GM23338 (cell line): ENCODE measurements at regions not wholly inside any gene's neighbourhood (a gene's known extent, or its start where the extent isn't known, plus 50 kb on each side); places are given as distances from the start of the nearest gene placed in this dataset.

Source experiments
- ATAC-seq: fragments of 200-7000 bp; cut with Tn5 transposase; 3 replicates; pipeline ENCODE4 v1.9.1; 2020
- DNase-seq: peaks from one replicate; pipeline ENCODE4 v3.0.0-alpha.2; 2015; ENCODE audit warnings: low spot score
- H2AFZ ChIP-seq: fragments of 200-600 bp; sonication (generic); 2 replicates; pipeline ENCODE4 v1.8.0; 2016; ENCODE audit warnings: antibody characterized with exemption, mild to moderate bottlenecking, moderate library complexity
- H3F3A ChIP-seq: fragments of 200-600 bp; sonication (generic); replicated peaks from 2 replicates; pipeline ENCODE4 v1.8.0; 2017; ENCODE audit warnings: antibody characterized with exemption, mixed run types, low read depth
- H3K27ac ChIP-seq: fragments of 200-600 bp; sonication (generic); 2 replicates; pipeline ENCODE4 v1.6.1; 2016; ENCODE audit warnings: low read depth
- H3K27me3 ChIP-seq: fragments of 200-600 bp; sonication (generic); 2 replicates; pipeline ENCODE4 v1.8.0; 2016; ENCODE audit warnings: mild to moderate bottlenecking, mixed run types, moderate library complexity; ENCODE audit not compliant: insufficient read depth
- H3K36me3 ChIP-seq: fragments of 200-600 bp; sonication (generic); 2 replicates; pipeline ENCODE4 v1.8.0; 2016; ENCODE audit warnings: mild to moderate bottlenecking; ENCODE audit not compliant: insufficient read depth
- H3K4me1 ChIP-seq: fragments of 200-600 bp; sonication (generic); 2 replicates; pipeline ENCODE4 v1.8.0; 2016; ENCODE audit warnings: mild to moderate bottlenecking, moderate library complexity; ENCODE audit not compliant: insufficient read depth
- H3K4me2 ChIP-seq: fragments of 200-600 bp; sonication (generic); 2 replicates; pipeline ENCODE4 v1.7.1; 2017; ENCODE audit warnings: mixed run types
- H3K4me3 ChIP-seq: fragments of 200-600 bp; sonication (generic); 2 replicates; pipeline ENCODE4 v1.6.1; 2016; ENCODE audit warnings: mixed run types
- H3K79me2 ChIP-seq: fragments of 200-600 bp; sonication (generic); replicated peaks from 2 replicates; pipeline ENCODE4 v1.8.0; 2017; ENCODE audit warnings: mild to moderate bottlenecking; ENCODE audit not compliant: insufficient read depth
- H3K9me2 ChIP-seq: fragments of 200-600 bp; sonication (generic); 2 replicates; pipeline ENCODE4 v1.8.0; 2017; ENCODE audit not compliant: insufficient read depth
- H4K20me1 ChIP-seq: fragments of 200-600 bp; sonication (generic); replicated peaks from 2 replicates; pipeline ENCODE4 v1.8.0; 2017; ENCODE audit warnings: mild to moderate bottlenecking; ENCODE audit not compliant: insufficient read depth
- H3K27ac Mint-ChIP-seq: 2 replicates; pipeline ENCODE4 v1.8.0; 2020; ENCODE audit warnings: inconsistent platforms, mild to moderate bottlenecking, moderate library complexity, mixed read lengths
- H3K27me3 Mint-ChIP-seq: 3 replicates; pipeline ENCODE4 v1.8.0; 2022; ENCODE audit warnings: low read depth, mild to moderate bottlenecking, moderate library complexity, mixed read lengths, inconsistent platforms; ENCODE audit not compliant: insufficient read depth, poor library complexity
- H3K36me3 Mint-ChIP-seq: 3 replicates; pipeline ENCODE4 v1.8.0; 2021; ENCODE audit warnings: low read depth, mild to moderate bottlenecking, inconsistent platforms, moderate library complexity, mixed read lengths
- H3K4me1 Mint-ChIP-seq: 3 replicates; pipeline ENCODE4 v1.8.0; 2020; ENCODE audit warnings: mild to moderate bottlenecking, inconsistent platforms, mixed read lengths
- H3K4me3 Mint-ChIP-seq: 3 replicates; pipeline ENCODE4 v1.8.0; 2021; ENCODE audit warnings: moderate library complexity, mild to moderate bottlenecking, inconsistent platforms, mixed read lengths
- H3K9me3 Mint-ChIP-seq: 3 replicates; pipeline ENCODE4 v1.8.0; 2020; ENCODE audit warnings: moderate library complexity, mild to moderate bottlenecking, inconsistent platforms, mixed read lengths
- EZH2 ChIP-seq: fragments of 200-600 bp; sonication (generic); IDR thresholded peaks from one replicate; pipeline ENCODE4 v1.8.0; 2017; ENCODE audit warnings: antibody characterized with exemption, mild to moderate bottlenecking, low read depth; ENCODE audit not compliant: unreplicated experiment
- EZH2phosphoT487 ChIP-seq: fragments of 200-600 bp; sonication (generic); IDR thresholded peaks from one replicate; pipeline ENCODE4 v1.8.1; 2018; ENCODE audit warnings: antibody characterized with exemption; ENCODE audit not compliant: unreplicated experiment
- JUNB ChIP-seq: IDR thresholded peaks from one replicate; pipeline ENCODE4 v1.6.1; 2016; ENCODE audit warnings: antibody characterized with exemption; ENCODE audit not compliant: unreplicated experiment
- NANOG ChIP-seq: IDR thresholded peaks from 2 replicates; pipeline ENCODE4 v1.6.1; 2016; ENCODE audit warnings: antibody characterized with exemption, borderline replicate concordance
- POLR2AphosphoS5 ChIP-seq: IDR thresholded peaks from 2 replicates; pipeline ENCODE4 v1.6.1; 2016; ENCODE audit warnings: antibody characterized with exemption, low read depth
- STAT1 ChIP-seq: IDR thresholded peaks from one replicate; pipeline ENCODE4 v1.6.1; 2016; ENCODE audit warnings: antibody characterized with exemption; ENCODE audit not compliant: unreplicated experiment
- ZNF114 ChIP-seq: fragments of 250-450 bp; sonication (Bioruptor Pico); IDR thresholded peaks from 2 replicates; pipeline ENCODE4 v1.5.0; 2020; ENCODE audit warnings: mild to moderate bottlenecking, moderate library complexity
- ZNF331 ChIP-seq: fragments of 250-450 bp; sonication (Bioruptor Pico); IDR thresholded peaks from 2 replicates; pipeline ENCODE4 v1.5.0; 2020; ENCODE audit warnings: low read depth, mild to moderate bottlenecking, moderate library complexity
- TF ChIP-seq, protein P1 (sequence below): IDR thresholded peaks from 2 replicates; pipeline ENCODE4 v1.6.1; 2016; ENCODE audit warnings: antibody characterized with exemption

- H3K27ac ChIP-seq, result no peak overlapping the region
- Mint-ChIP-seq H3K4me1 (peaks cover 3% of the 10 kb centered on the region; the same call in 2 of the 3 replicates), H3K27ac (no peak overlapping the region), H3K9me3 (no peaks in the 10 kb centered on the region), H3K4me3 (no peak overlapping the region), H3K36me3 (no peaks in the 10 kb centered on the region), H3K27me3 (peaks cover 8% of the 10 kb centered on the region)
- H3K4me2 ChIP-seq, result no peak overlapping the region
- no peak overlapping the region for H2AFZ ChIP-seq
- no peaks in the 10 kb centered on the region for H3K27me3 ChIP-seq
- no peaks in the 10 kb centered on the region for H4K20me1 ChIP-seq
- H3K79me2 ChIP-seq, result no peaks in the 10 kb centered on the region
- H3K9me2 ChIP-seq, result no peaks in the 10 kb centered on the region
- ATAC-seq (no peak), DNase-seq (no peak)
- H3K36me3 ChIP-seq, result no peaks in the 10 kb centered on the region
- no peaks in the 10 kb centered on the region for H3F3A ChIP-seq
- TF ChIP-seq EZH2, result no peak
- H3K4me1 ChIP-seq, result no peaks in the 10 kb centered on the region
- no peak overlapping the region for H3K4me3 ChIP-seq
Measured at GRCh38 chr11:10986006-10986405, 128.2 kb upstream of the ZBED5 start.

DNA sequence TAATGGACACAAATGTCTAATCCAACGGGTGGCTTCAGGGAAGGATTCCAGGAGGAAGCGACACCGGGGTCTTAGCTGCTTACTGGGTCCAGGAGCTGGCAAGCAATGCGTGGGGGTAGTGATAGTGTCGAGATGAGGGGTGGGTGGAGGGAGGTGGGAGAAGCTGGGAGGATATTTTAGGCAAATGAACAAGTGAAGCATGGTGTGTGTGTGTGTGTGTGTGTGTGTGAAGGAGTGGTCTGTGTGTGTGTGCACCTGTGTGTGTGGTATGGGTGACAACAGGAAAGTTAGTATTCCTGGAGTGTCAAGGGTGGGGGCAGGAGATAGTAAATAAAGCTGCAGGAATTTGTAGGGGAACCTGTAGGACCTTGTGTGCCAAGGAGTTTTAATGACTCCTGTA, 126.9 kb upstream of the ZBED5 start:
- no peaks in the 10 kb centered on the region for H3K36me3 Mint-ChIP-seq
- no peak for ATAC-seq
- H3K4me1 Mint-ChIP-seq, result peaks cover 3% of the 10 kb centered on the region; the same call in 2 of the 3 replicates

GRCh38 chr11:10984250-10984649, 126.4 kb upstream of the ZBED5 start:
- Mint-ChIP-seq H3K27ac (no peak overlapping the region), H3K27me3 (peaks cover 8% of the 10 kb centered on the region), H3K36me3 (no peaks in the 10 kb centered on the region), H3K9me3 (no peaks in the 10 kb centered on the region), H3K4me1 (peaks cover 3% of the 10 kb centered on the region; the same call in 2 of the 3 replicates), H3K4me3 (no peak overlapping the region)
- Histone ChIP-seq H3K9me2 (no peaks in the 10 kb centered on the region), H2AFZ (peak overlapping the region; percentile 19; the same call in 1 of the 2 replicates), H3K4me2 (no peak overlapping the region), H3K27me3 (no peaks in the 10 kb centered on the region), H3K36me3 (no peaks in the 10 kb centered on the region), H4K20me1 (no peaks in the 10 kb centered on the region), H3F3A (no peaks in the 10 kb centered on the region), H3K4me1 (no peaks in the 10 kb centered on the region), H3K4me3 (no peak overlapping the region), H3K27ac (no peak overlapping the region), H3K79me2 (no peaks in the 10 kb centered on the region)
- ATAC-seq, result peak; percentile 99
- peak; percentile 46 for DNase-seq
- TF ChIP-seq, protein P1, sequence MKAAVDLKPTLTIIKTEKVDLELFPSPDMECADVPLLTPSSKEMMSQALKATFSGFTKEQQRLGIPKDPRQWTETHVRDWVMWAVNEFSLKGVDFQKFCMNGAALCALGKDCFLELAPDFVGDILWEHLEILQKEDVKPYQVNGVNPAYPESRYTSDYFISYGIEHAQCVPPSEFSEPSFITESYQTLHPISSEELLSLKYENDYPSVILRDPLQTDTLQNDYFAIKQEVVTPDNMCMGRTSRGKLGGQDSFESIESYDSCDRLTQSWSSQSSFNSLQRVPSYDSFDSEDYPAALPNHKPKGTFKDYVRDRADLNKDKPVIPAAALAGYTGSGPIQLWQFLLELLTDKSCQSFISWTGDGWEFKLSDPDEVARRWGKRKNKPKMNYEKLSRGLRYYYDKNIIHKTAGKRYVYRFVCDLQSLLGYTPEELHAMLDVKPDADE, result peak; percentile 41; the same call in 1 of the 2 replicates
- no peak for TF ChIP-seq EZH2phosphoT487
- no peak for TF ChIP-seq POLR2AphosphoS5

More for the DNA sequence above, 126.9 kb upstream of the ZBED5 start:
- no peak for DNase-seq
- Histone ChIP-seq H3K27me3 (no peaks in the 10 kb centered on the region), H3K4me3 (no peak overlapping the region), H3K4me2 (no peak overlapping the region), H3K27ac (no peak overlapping the region), H3K4me1 (no peaks in the 10 kb centered on the region), H4K20me1 (no peaks in the 10 kb centered on the region), H3K79me2 (no peaks in the 10 kb centered on the region), H3F3A (no peaks in the 10 kb centered on the region), H2AFZ (peak overlapping the region; percentile 19; the same call in 1 of the 2 replicates), H3K9me2 (no peaks in the 10 kb centered on the region), H3K36me3 (no peaks in the 10 kb centered on the region)
- no peak overlapping the region for H3K27ac Mint-ChIP-seq
- no peak overlapping the region for H3K4me3 Mint-ChIP-seq
- TF ChIP-seq ZNF331 (CRISPR knock-in tag) (no peak), JUNB (no peak), EZH2 (no peak), ZNF114 (CRISPR knock-in tag) (no peak), NANOG (no peak), STAT1 (no peak), POLR2AphosphoS5 (no peak)
- TF ChIP-seq, protein P1, result no peak
- H3K27me3 Mint-ChIP-seq, result peaks cover 8% of the 10 kb centered on the region
- no peaks in the 10 kb centered on the region for H3K9me3 Mint-ChIP-seq
